GM18502 (cell line): ENCODE measurements at regions not wholly inside any gene's neighbourhood (a gene's known extent, or its start where the extent isn't known, plus 50 kb on each side); places are given as distances from the start of the nearest gene placed in this dataset.

Source experiments
- ATAC-seq: cut with Tn5 transposase; IDR thresholded peaks from one replicate; pipeline ENCODE4 v1.9.1; 2021; ENCODE audit warnings: mild to moderate bottlenecking; ENCODE audit not compliant: unreplicated experiment, poor library complexity

- ATAC-seq: no peak
Observed at GRCh38 chr5:54775645-54776044, 209.7 kb downstream of the ESM1 start.

DNA sequence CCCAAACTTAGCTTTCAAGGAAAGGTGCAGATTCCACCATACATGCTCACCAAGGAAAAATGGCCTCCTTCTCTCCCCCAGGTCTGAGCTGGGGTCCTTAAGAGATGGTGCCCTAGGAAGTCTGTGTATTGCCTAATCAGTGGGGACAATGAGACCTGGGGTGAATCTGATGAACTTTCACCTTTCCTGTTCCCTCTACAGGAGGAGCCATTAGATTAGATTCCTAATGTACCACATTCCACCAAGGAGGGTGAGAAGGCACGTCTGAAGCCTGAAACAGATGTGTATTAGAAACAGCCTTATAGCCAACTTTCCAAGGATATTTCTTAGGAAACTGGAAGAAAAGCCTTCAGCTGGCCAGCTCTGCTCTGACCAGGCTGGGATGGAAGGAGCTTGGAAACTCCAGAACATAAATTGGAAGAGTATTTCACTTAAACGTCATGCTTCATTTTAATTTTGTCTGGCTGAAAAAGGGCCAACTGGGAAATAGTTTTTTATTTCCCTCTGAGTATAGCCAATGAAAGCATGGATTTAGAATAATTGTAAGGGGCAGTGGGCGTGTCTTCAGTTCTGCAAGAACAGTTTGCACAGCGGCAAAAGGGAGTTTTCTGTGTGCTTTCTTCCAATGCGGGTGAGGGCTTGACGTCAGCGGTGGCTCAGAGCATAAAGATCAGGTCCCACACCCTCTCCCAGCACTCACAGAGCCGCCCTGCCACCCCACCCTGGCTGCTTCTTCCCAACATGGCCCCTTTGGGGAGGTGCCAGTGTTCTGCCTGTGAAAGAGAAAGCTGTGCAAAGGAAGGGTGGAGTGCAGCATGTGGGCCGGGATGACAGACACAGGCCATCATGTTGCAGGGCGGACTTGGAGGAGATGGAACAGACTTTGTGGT is 210.9 kb downstream of the ESM1 start:
- ATAC-seq: no peak

DNA sequence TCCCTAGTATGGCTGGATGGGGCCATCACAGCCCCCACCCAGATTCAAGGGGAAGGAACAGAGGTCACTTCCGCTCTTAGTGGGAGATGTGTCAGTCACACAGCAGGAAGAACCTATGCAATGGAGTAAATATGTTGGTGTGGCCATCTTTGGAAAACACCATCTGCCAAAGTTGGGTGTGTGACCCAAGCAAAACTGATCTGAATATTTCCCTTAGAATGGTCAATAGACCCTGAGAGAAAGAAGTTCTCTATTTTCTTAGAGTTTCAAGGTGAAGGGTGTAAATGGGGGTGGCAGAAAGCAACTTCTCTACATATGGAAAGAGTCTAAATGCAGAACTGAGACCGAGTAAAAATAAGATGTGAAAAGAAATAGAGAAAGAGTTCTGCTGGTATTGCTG is 212.7 kb downstream of the ESM1 start:
- no peak for ATAC-seq

GRCh38 chr5:54772231-54772630 is 213.2 kb downstream of the ESM1 start:
- no peak for ATAC-seq

DNA sequence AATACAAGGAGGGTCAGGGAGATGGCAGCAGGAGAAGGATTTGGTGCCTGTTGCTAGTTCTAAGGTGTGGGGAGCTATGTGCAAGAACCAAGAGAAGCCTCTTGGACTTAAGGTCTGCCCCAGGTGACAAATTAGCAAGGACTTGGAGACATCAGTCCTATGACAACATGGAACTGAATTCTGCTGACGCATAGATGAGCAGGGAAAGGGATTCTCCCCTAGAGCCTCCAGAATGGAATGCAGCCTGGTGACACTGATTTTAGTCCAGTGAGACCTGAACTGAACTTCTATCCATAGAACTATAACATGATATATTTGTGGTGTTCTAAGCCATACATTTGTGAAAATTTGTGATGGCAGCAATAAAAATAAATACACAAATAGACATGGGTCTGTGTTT is 215.6 kb downstream of the ESM1 start:
- no peak for ATAC-seq

- no peak for ATAC-seq
Observed at GRCh38 chr5:54769072-54769471, 216.3 kb downstream of the ESM1 start.

DNA sequence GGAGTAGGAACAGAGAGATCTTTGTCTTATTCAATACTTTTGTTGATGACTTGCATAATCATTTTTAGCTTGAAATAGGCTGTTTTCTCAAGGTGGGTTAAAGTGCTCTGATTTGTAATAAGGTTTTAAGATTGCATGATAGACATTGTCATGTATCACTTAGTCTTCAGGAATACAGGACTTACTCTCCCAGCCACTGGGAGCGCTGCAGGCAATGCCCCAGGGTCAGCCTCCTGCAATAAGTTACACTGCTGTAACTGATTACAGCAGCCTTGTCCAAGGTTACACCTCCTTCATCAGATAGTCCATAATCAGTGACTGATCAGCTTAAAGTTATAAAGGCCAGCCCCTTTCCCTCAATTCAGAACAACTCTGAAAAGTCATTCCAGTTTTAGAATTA is 218.6 kb downstream of the ESM1 start:
- ATAC-seq: no peak

- no peak for ATAC-seq
Observed at GRCh38 chr5:54765165-54766028, 220.0 kb downstream of the ESM1 start.

GRCh38 chr5:54764102-54765090 is 221.0 kb downstream of the ESM1 start:
- no peak for ATAC-seq

DNA sequence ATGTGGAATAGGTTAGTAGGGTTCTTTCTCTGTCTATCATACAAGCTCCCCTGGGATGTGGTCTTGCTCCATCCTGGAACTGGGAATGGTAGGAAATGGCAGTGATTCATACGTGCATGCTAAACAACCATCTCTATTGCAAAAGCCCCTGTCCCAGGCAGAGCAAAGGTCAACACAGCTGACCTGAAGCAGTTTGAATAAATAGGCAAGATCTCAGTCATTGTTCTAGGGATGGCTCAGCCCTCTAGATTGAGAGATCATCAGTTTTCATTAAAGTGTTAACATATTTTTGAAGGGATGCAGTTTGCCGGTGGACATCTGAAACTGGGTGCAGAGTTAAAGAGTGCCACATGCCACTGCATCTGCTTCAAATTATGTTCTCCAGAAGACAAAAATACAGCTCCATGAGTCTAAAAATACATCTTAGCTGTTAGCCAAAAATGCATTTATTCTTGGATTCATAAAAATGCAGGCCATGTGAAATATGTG is 224.1 kb downstream of the ESM1 start:
- ATAC-seq: no peak

DNA sequence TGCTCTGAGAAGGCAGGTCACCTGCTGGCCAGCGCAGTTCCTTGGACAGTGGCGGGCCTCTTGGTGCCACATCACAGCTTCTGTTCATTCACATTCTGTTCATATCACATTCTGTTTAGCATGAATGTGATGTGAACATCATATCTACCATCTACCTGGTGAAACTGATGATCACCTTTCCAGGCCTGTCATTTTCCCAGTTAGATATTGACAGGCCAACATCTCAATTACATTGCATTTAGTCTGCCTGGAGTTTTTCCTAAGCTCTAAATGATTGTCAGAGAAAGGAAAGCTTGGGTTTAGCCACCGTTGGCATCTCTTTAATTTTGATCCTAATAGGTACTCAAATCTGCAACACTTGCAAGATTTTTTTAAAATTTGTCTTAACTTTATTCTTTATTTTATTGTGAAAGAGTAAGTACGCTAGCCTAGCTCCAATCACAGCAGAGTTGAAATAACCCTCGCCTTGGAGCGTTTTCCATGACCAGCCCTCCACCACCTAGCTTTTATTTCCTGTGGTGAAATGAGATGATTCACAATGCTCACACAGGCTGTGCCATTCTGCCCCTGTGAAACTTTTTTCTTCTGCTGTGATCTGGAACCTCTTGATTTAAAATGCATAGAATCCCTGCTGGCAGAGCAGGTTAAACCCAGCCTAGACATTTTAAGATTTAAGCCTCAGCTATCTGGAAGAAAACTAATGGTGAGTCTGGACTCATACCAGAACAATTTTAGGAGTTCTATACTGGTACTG is 225.0 kb downstream of the ESM1 start:
- ATAC-seq: no peak

DNA sequence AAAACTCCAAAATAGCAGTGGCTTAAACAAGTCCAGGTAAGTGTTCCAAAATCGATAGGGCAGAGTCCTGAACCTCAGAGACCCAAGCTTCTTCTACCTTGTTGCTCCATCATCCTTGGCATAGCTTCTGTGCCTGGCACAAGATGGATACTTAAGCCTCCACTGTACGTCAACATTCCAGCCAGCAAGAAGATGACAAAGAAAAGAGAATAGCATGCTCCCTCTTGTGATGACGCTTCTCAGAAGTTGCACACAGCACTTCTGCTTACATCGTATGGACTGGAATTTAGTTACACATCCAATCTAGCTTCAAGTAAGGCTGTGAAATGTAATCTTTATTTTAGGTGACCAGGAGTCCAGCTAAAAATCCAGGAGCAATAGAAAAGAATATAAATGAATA is 227.4 kb downstream of the ESM1 start:
- no peak for ATAC-seq

DNA sequence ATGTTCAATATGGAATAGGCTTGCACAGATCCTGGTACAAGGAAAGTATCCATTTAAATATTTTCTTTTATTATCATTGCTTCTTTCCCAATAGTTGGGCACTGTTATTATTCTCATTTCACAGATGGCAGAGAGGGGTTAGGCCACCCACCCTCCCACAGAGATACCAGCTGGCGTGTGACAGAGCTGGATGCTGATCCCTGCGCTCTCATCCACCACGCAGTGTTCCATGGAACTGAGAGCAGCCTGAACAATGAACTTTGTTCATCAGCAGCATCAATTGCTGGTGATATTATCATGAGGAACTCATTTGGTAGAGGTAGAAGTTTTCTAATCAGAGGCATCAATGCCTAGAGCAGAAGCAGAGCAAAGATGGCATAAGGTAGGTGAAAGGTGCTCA is 227.9 kb downstream of the ESM1 start:
- no peak for ATAC-seq

GRCh38 chr5:54756796-54757402 is 228.5 kb downstream of the ESM1 start:
- ATAC-seq: no peak

GRCh38 chr5:54756301-54756700 is 229.1 kb downstream of the ESM1 start:
- no peak for ATAC-seq

DNA sequence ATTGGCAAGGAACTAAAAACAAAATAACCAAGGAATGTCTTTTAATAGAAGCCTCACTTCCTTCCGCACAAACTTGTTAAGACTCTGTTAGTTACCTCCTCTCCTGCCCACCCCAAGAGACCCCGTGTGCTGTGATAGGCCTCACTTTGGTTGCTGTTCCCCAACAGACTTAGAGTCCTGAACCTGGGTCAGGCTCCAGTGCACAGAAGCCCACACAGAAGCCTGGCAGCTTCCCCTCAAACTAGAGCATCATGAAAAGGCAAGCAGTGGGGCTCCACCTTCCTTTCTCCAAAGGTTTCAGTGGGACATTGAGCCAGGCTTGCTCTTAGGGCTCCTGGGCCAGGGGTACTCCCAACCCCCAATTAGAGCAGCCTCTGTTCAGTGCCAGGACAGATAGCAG is 230.5 kb downstream of the ESM1 start:
- ATAC-seq: no peak

DNA sequence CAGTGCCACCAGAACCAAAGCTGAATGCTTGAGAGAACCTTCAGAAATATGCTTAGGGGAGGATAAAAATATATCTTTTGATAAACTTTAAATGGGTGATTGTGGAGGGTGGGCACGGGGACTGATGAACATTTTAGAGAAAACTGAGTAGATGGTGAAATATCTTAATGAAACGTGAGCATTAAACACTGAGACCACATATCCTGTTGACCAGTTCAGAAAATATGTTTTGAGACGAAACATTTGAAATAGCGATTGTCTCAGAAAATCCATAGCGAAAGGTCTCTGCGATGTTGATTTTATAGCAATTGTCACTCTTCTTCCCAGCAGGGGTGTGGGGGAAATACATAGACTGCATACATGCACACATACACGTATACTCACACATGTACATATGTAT is 231.0 kb downstream of the ESM1 start:
- no peak for ATAC-seq

GRCh38 chr5:54753753-54754152 is 231.6 kb downstream of the ESM1 start:
- ATAC-seq: no peak

- ATAC-seq: peak; percentile 96
Observed at GRCh38 chr5:54753034-54753433, 232.4 kb downstream of the ESM1 start.
